Ishikawa (cell line): ENCODE measurements at regions not wholly inside any gene's neighbourhood (a gene's known extent, or its start where the extent isn't known, plus 50 kb on each side); places are given as distances from the start of the nearest gene placed in this dataset.

ENCODE experiments used
- CEBPB ChIP-seq: IDR thresholded peaks from 2 replicates; pipeline ENCODE4 v1.6.1; 2012
- CREB1 ChIP-seq: IDR thresholded peaks from 2 replicates; pipeline ENCODE4 v1.6.1; 2012; ENCODE audit warnings: low read depth
- EGR1 ChIP-seq: IDR thresholded peaks from 2 replicates; pipeline ENCODE4 v1.6.1; 2012
- EP300 ChIP-seq: IDR thresholded peaks from 2 replicates; pipeline ENCODE4 v1.6.1; 2012; ENCODE audit warnings: borderline replicate concordance
- FOXM1 ChIP-seq: IDR thresholded peaks from 2 replicates; pipeline ENCODE4 v1.6.1; 2012; ENCODE audit warnings: low read depth, borderline replicate concordance
- MAX ChIP-seq: IDR thresholded peaks from 2 replicates; pipeline ENCODE4 v1.6.1; 2012
- NFIC ChIP-seq: IDR thresholded peaks from 2 replicates; pipeline ENCODE4 v1.6.1; 2012
- RAD21 ChIP-seq: IDR thresholded peaks from 2 replicates; pipeline ENCODE4 v1.6.1; 2012; ENCODE audit warnings: low read depth
- REST ChIP-seq: IDR thresholded peaks from 2 replicates; pipeline ENCODE4 v1.6.1; 2012; ENCODE audit warnings: low read depth, mild to moderate bottlenecking
- TAF1 ChIP-seq: IDR thresholded peaks from 2 replicates; pipeline ENCODE4 v1.6.1; 2012; ENCODE audit warnings: low read depth, mild to moderate bottlenecking
- TCF12 ChIP-seq: IDR thresholded peaks from 2 replicates; pipeline ENCODE4 v1.6.1; 2012; ENCODE audit warnings: low read depth
- TEAD4 ChIP-seq: IDR thresholded peaks from 2 replicates; pipeline ENCODE4 v1.6.1; 2012
- USF1 ChIP-seq: IDR thresholded peaks from 2 replicates; pipeline ENCODE4 v1.6.1; 2012
- YY1 ChIP-seq: IDR thresholded peaks from 2 replicates; pipeline ENCODE4 v1.6.1; 2012; ENCODE audit warnings: low read depth
- ZBTB7A ChIP-seq: IDR thresholded peaks from 2 replicates; pipeline ENCODE4 v1.6.1; 2012; ENCODE audit warnings: low read depth

GRCh38 chr10:128981251-128981650 lies 485.8 kb upstream of the MGMT start:
- TF ChIP-seq EGR1 (no peak), TCF12 (no peak), NFIC (no peak), TAF1 (no peak), CEBPB (no peak), REST (no peak), YY1 (no peak), MAX (no peak)

GRCh38 chr10:128981881-128982615 lies 485.0 kb upstream of the MGMT start:
- no peak for TF ChIP-seq MAX
- no peak for TF ChIP-seq RAD21
- TF ChIP-seq YY1 = no peak
- no peak for TF ChIP-seq CREB1
- no peak for TF ChIP-seq REST
- TF ChIP-seq ZBTB7A = no peak
- TF ChIP-seq TEAD4 = no peak
- no peak for TF ChIP-seq NFIC
- no peak for TF ChIP-seq EGR1
- no peak for TF ChIP-seq TAF1
- no peak for TF ChIP-seq EP300
- no peak for TF ChIP-seq TCF12
- TF ChIP-seq FOXM1 = no peak

- no peak for TF ChIP-seq TEAD4
- TF ChIP-seq EP300 = no peak
- TF ChIP-seq TAF1 = no peak
- TF ChIP-seq MAX = no peak
- no peak for TF ChIP-seq REST
- no peak for TF ChIP-seq TCF12
- TF ChIP-seq RAD21 = no peak
- no peak for TF ChIP-seq USF1
- TF ChIP-seq ZBTB7A = no peak
- TF ChIP-seq CEBPB = no peak
- TF ChIP-seq EGR1 = no peak
- TF ChIP-seq FOXM1 = no peak
- TF ChIP-seq NFIC = no peak
- TF ChIP-seq YY1 = no peak
- no peak for TF ChIP-seq CREB1
Observed at GRCh38 chr10:128982616-128982915, 484.5 kb upstream of the MGMT start.

GRCh38 chr10:128985036-128985435 lies 482.0 kb upstream of the MGMT start:
- TF ChIP-seq YY1 (no peak), EGR1 (no peak), TEAD4 (no peak), EP300 (no peak), NFIC (no peak), CEBPB (no peak), FOXM1 (no peak), USF1 (no peak), TCF12 (no peak), RAD21 (no peak), ZBTB7A (no peak), MAX (no peak)
